ENCODE measurements at regions not wholly inside any gene's neighbourhood (a gene's known extent, or its start where the extent isn't known, plus 50 kb on each side); places are given as distances from the start of the nearest gene placed in this dataset.

DNA sequence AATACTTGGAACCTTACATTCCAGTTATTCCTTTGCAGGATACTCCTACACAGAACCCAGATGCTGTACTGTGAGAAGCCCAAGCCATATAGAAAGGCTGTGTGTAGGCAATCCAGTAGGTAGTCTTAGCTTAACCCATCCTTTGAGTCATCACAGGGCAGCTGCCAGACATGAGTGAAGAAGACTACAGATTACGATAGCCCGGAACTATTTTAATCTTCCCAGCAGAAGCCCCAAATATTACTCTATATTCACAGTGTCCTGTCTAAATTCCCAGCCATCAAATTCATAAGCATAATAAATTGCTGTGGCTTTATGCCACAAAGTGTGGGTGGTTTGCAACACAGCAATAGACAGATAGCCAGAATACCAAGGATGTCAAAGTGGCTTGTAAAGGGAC lies 474.1 kb upstream of the STEAP1 start:
- intact Hi-C loops (cut with micrococcal nuclease; ENCODE audit: unreplicated experiment), result no loop called here
- CTCF ChIA-PET, result no interaction called here
- Mint-ChIP-seq H3K9me3 (ENCODE audit: low read depth, unreplicated experiment) (no peaks in the 10 kb centered on the region), H3K36me3 (ENCODE audit: insufficient read depth, unreplicated experiment) (no peaks in the 10 kb centered on the region), H3K4me3 (ENCODE audit: low read depth, unreplicated experiment) (no peak overlapping the region), H3K27me3 (ENCODE audit: unreplicated experiment) (no peaks in the 10 kb centered on the region), H3K27ac (ENCODE audit: unreplicated experiment) (no peak overlapping the region), H3K4me1 (ENCODE audit: low read depth, unreplicated experiment) (no peaks in the 10 kb centered on the region)
- no peak for DNase-seq
- no TSS peak for BruUV-seq (replicated peaks)
- TF ChIP-seq CTCF (IDR thresholded peaks at IDR 0.05; ENCODE audit: unreplicated experiment), result no peak

DNA sequence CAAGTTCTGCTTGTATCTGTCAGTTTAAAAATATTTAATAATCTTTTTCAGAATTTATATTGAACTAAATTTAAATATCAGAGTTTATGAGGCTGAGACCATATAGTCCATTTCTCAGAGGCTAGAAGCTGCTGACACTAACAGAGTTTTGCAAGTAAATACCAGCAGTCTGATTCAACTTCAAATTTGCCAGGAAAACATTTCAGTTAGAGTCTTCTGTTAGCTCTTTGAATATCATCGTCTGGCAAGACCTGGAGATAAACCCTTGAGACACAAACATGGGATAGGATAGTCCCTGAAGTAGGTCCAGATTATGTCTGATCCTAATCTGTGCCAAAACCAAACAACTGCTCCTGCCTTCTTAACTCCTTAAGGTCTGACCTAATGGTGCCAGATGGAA lies 472.8 kb upstream of the STEAP1 start:
- Mint-ChIP-seq H3K27me3 (ENCODE audit: unreplicated experiment) (no peaks in the 10 kb centered on the region), H3K27ac (ENCODE audit: unreplicated experiment) (no peak overlapping the region), H3K4me3 (ENCODE audit: low read depth, unreplicated experiment) (no peak overlapping the region), H3K4me1 (ENCODE audit: low read depth, unreplicated experiment) (no peaks in the 10 kb centered on the region), H3K36me3 (ENCODE audit: insufficient read depth, unreplicated experiment) (no peaks in the 10 kb centered on the region), H3K9me3 (ENCODE audit: low read depth, unreplicated experiment) (no peaks in the 10 kb centered on the region)
- TF ChIP-seq CTCF (IDR thresholded peaks at IDR 0.05; ENCODE audit: unreplicated experiment), result no peak
- no TSS peak for BruUV-seq (replicated peaks)
- CTCF ChIA-PET, result no interaction called here
- intact Hi-C loops (cut with micrococcal nuclease; ENCODE audit: unreplicated experiment), result no loop called here
- DNase-seq, result no peak

- no peak for TF ChIP-seq CTCF (IDR thresholded peaks at IDR 0.05; ENCODE audit: unreplicated experiment)
- CTCF ChIA-PET, result no interaction called here
- Mint-ChIP-seq H3K9me3 (ENCODE audit: low read depth, unreplicated experiment) (no peaks in the 10 kb centered on the region), H3K4me3 (ENCODE audit: low read depth, unreplicated experiment) (no peak overlapping the region), H3K4me1 (ENCODE audit: low read depth, unreplicated experiment) (no peaks in the 10 kb centered on the region), H3K27ac (ENCODE audit: unreplicated experiment) (no peak overlapping the region), H3K36me3 (ENCODE audit: insufficient read depth, unreplicated experiment) (no peaks in the 10 kb centered on the region), H3K27me3 (ENCODE audit: unreplicated experiment) (no peaks in the 10 kb centered on the region)
- intact Hi-C loops (cut with micrococcal nuclease; ENCODE audit: unreplicated experiment), result no loop called here
- no TSS peak for BruUV-seq (replicated peaks)
- no peak for DNase-seq
Measured at GRCh38 chr7:89685287-89685686, 469.0 kb upstream of the STEAP1 start.

DNA sequence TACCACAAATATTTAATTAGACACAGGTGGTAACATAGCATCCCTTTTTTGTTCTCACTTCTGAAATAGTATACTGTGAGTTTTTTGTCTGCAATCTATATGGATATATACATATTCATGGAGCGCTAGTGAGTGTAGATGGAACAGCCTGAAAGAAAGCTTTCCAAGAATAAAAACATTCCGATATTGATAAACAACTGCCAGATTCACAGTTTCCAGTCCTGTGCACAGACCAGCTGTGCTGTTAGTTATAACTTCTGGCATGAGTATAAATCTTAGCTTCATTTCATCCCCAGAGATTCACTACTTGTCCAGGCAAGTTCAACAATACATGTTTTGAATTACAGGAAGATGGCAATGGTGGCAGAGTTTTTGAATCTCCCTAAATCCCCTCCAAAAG lies 467.1 kb upstream of the STEAP1 start:
- no peaks in the 10 kb centered on the region for H3K27me3 Mint-ChIP-seq (ENCODE audit: unreplicated experiment)
- CTCF ChIA-PET, result no interaction called here
- intact Hi-C loops (cut with micrococcal nuclease; ENCODE audit: unreplicated experiment), result no loop called here

More for the DNA sequence above, 467.1 kb upstream of the STEAP1 start:
- Mint-ChIP-seq H3K4me1 (ENCODE audit: low read depth, unreplicated experiment) (no peaks in the 10 kb centered on the region), H3K27ac (ENCODE audit: unreplicated experiment) (no peak overlapping the region), H3K36me3 (ENCODE audit: insufficient read depth, unreplicated experiment) (no peaks in the 10 kb centered on the region), H3K9me3 (ENCODE audit: low read depth, unreplicated experiment) (no peaks in the 10 kb centered on the region), H3K4me3 (ENCODE audit: low read depth, unreplicated experiment) (no peak overlapping the region)
- no peak for DNase-seq
- BruUV-seq (replicated peaks), result no TSS peak
- TF ChIP-seq CTCF (IDR thresholded peaks at IDR 0.05; ENCODE audit: unreplicated experiment), result no peak
